Inferior parietal cortex (tissue), 1 donor: ENCODE measurements at regions not wholly inside any gene's neighbourhood (a gene's known extent, or its start where the extent isn't known, plus 50 kb on each side); places are given as distances from the start of the nearest gene placed in this dataset.

Experiments
- DNase-seq: peaks from one replicate; pipeline ENCODE4 v3.0.0-alpha.2; 2016; ENCODE audit errors: extremely low spot score

DNA sequence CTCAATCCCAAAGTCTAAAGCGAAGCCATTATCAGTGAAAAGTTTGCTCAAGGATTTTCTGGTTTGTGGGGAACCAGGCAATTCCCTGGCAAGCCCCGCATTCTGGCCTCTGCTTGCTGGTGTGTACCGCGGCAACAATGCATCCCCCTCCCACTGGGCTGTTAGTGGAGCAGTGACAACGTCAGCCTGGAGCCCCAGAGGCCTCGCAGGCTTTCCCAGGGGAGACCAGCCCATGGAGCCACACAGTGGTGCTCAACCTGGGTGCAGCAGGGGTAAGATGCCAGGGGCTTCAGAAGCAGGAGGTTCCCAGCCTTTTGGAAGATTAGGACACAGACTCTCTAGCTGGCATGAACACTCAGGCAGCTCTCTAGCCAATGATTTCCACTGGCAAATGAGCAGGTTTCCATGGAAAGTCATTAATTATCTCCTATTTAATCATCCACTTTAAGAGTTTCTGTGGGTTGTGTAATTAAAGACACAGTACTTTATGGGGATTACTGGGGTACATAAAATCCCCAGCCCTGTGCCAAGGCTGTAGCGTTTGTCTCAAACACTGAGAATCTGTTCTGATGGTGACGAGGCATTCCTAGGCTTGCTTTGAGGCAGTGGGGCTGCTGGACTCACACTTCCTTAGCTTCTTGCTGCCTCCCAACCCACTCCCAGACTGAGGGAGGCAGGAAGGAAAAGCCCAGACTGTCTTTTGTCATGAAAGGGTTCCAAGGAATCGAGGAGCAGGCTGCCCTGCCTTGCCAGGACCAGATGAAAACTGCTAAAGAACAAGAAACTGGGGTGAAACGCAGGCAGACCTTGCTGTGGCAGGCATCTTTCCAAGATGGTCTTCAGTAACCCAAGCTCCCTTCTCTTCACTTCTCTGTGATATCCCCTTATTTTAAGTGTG is 411.9 kb upstream of the SHH start:
- DNase-seq, result no peak

DNA sequence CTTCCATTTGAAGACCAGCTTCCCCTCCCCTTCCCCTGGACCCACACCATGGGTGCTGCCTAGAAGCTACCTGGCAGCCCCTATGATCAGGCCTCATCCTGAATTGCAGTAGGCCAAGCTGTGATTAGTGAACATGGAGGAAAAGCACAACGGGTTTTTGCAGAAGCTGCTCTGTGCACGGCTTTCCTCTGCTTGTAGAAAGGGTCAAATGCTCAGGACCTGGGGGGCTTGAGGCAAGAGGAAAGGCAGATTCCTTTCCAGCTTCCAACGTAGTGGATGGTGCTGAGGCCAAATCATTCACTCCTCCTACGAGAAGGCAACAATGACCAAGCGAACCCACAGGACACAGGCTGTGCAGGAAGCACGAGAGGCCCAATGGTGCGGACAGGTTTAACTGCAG is 410.3 kb upstream of the SHH start:
- DNase-seq, result no peak

DNA sequence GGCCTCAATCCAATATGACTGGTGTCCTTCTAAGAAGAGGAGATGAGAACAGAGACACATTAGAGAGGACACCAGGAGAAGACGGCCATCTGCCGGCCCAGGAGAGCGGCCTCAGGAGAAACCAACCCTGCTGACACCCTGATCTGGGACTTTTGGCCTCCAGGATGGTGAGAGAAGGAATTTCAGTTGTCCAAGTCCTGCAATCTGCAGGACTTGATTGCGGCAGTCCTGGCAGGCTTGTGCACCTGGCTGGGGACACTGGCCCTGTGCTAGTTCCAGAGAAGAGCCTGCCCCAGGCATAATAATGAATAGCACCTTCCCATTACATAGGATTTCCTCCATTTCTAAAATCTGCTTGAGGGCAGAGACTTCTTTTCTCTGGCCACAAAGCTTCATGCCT is 409.9 kb upstream of the SHH start:
- DNase-seq, result no peak

DNA sequence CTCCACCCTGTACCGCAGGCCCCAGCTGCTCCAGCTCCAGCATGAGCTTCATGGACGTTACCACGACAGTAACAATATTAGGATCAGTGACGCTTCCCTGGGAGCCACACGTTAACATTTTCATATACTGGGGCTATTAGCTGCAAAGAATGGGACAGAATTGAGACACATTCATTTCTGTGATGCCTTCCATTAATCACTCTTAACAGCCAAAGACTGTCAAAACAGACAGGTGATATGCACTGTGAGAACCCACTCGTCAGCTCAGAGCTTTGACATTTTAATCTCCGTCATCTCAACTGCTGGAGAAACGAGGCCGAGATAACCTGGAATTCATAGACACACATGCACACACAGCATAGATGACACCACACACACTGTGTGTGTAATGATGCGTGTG is 408.4 kb upstream of the SHH start:
- no peak for DNase-seq

DNA sequence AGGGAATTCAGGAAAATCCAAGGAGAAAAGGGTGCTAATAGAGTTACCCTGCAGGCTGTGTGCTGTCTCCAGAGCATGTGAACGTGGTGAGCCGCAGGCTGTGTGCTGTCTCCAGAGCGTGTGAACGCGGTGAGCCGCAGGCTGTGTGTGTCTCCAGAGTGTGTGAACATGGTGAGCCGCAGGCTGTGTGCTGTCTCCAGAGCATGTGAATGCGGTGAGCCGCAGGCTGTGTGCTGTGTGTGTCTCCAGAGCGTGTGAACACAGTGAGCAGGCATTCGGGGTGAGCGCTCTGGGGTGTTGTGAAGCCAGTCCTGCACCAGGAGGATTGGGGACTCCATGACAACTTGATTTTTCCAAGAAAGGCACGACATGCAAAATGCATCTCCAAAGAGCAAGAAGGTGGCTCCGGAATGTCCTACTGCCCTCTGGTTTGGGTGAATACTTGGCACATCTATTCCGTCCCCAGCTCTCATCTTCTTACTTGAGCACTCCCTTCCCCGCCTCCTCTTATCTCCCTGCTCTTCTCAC is 407.9 kb upstream of the SHH start:
- no peak for DNase-seq

DNA sequence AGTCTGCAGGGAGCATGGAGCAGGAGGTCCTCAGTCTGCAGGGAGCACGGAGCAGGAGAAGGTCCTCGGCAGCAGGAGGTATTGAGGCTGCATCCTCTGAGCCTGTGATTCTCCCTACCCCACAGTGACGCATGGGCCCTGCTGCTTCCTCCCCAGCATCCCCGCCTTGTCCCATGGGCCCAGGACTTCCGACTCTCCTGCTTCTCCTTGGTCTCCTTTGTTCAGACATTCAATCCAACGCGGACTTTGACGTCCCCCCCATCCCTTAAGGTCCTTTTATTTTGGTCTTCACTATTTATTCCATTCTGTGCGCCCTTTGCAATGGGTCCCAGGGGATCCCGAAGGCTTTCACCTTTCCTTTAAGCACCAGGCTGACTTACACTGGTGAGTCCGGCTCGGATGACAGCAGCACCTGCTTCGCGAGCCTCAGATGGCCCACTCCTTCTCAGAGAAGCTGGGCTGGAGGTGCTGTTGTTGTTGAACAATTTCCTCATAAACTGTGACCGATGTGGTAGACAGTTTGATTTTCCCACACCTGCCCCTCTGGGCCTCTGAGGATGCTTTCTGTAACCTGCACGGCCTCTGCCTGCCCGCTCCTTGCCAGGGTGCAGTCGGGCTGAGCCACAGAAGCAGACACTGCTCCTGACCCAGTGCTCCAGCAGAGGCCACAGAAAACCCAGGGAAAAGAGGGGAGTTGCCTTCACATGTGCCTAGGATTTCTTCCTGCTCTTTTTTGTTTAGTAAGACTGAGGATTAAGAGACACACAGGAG is 407.2 kb upstream of the SHH start:
- DNase-seq, result no peak

DNA sequence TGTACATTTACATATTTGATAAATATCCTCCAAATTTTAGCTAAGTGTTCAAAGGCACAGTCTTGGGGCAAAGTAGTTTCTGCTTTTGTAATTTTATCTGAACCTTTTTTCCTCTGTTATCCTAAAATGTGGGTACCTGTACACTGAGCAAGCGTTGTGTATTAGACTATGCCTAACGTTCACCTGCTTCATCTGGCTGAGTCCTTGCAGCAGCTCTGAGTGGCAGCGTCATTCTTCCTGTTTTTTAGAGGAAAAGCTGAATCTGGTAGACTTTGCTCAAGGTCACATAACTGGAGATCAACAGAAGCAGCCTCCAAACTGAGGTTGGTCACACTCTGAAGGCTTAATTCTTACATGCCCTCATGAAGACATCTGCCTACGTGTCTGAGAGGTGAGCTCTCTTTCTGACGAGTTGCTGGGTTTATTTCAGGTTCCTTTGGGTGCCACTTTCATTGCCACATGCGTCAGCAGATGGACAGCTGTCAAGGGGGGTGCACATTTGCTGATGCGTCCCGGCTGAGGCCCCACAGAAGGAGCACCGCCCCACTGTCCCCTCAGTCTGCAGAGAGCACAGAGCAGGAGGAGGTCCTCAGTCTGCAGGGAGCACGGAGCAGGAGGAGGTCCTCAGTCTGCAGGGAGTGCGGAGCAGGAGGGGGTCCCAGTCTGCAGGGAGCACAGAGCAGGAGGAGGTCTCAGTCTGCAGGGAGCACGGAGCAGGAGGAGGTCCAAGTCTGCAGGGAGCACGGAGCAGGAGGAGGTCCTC is 406.5 kb upstream of the SHH start:
- DNase-seq, result no peak

DNA sequence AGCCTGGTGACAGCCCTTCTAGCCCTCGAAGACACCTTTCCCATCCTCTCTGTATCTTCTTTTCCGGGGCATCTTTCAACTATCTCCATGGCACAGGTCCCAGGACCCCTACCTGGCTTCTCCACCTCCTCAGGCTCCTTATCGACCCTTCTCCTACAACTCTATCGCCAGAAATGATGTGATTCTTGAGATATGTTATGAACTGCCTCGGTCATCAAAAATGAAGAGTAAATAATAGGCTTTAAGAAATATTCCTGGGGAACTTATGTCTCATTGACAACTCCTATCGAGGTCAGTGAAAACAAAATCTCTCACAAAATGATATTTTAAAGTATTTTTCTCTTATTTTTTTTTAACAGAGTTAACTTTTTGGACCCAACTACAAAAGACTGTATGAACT is 405.5 kb upstream of the SHH start:
- no peak for DNase-seq

DNA sequence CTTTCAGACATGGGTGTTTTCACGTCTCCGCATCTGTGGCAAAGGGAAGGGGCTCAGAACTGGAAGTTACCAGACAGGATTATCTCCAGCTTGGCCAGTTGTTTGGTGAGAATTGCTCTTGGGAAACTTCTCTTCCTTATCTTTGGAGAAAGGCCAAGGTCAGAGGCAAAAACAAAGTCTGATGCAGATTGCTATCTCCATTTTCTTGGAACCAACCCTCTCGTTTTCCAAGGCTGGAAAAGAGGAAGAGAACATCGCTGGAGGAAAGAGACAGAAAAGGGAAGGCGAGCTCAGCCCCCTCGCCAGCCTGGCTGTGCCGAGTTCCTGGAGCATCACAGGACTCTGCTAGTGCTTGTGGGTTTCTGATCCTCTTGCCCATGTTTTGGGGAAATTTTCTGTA is 396.8 kb upstream of the SHH start:
- DNase-seq, result no peak

DNA sequence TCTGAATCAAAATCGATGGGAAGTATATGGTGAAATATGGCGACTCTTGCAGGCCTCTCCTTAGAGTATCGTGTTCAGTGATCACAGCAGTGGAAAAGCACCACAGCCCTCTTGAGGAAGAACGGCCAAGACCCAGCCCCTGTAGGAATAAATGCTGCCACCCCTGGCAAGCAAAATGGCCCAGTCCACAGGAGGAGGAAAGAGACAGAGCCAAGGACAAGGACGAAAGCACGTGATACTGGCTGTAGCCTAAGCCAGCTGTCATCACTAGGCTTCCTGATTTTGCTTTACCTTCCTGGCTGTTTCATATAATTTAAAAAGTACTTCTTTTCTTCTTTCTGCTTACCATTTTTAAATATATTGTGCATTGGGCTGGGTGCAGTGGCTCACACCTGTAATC is 395.0 kb upstream of the SHH start:
- no peak for DNase-seq

DNA sequence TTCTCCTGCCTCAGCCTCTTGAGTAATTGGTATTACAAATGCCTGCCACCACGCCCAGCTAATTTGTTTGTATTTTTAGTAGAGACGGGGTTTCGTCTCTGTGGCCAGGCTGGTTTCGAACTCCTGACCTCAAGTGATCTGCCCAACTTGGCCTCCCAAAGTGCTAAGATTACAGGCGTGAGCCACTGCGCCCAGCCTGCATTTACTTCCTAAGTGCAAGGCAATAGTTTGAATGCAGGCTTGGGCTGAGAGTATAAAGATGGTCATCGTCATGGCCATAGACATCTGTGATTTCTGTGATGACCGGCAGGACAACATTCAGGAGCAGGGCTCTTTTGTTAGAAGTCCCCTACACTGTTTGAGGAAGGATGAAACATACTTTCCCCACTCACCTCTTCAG is 393.9 kb upstream of the SHH start:
- DNase-seq, result no peak

DNA sequence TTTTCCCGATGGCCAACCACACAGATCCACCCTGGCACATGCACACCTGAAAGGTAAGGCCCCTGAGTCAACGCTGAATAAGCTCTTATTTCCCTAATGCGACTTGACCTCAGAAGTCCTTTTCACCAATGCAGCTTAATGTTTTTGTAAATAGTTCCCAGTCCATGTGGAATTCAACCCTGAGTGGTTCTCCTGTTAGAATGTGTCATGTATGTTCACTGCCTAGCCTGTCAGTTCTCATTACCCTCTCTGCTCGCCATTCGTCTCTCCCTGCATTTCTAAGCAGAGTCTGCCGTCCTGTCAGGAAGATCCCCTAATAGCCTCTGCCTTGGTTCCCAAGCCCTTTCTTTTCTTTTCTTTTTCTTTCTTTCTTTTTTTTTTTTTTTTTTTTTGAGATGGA is 392.6 kb upstream of the SHH start:
- DNase-seq, result no peak

DNA sequence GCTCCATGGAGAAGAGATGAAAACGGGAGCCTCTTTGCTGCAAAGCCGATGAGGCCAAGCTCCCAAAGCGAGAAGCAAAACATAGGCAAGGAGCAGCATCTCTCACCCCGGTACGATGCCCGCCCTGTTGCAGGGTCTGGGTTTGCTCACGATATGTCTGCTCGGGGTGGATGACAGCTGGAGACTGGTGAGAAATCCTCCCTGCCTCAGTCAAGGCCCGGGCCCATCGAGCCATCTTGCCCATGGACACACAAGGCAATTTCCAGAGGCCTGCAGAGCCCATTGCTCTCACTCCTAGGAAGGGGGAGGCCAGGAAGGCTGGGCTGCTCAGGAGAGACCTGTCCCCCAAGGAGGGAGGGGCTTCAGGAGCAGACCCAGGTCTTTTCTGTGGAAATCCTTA is 391.7 kb upstream of the SHH start:
- DNase-seq, result no peak

DNA sequence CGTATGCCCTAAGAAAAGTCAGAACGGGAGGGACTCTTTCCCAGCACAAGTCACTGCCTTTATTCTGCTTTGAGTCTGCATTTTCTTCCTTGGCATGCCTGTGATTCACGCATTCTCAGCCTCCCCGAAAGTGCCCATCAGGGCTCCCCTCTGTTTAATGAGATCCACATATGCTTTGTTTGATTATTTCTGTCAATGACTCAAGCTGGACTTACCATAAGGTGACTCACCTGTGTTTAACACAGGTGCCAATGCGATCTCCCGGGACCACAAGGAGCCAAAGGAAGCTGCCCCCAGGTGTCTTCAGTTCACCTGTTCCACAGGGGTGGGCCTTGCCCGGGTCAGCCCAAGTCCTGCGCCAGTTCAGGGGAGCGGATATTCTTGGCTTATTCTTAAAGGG is 386.0 kb upstream of the SHH start:
- DNase-seq, result no peak

DNA sequence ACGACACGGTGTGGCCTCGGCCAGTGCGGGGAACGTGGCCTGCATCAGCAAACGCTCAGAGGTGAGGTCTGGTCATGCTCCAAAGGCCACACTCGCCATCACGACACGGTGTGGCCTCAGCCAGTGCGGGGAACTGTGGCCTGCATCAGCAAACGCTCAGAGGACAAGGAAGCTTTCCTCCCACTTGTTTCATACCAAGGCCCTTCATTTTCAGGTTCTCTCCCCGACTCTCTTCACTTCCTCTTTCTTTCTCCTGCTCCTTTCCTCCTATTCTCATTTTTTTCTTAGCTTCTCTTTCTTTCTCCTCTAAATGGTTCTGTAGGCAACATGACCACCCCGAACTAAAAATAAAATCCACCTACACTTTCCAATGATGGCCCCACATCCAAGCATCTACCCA is 384.4 kb upstream of the SHH start:
- no peak for DNase-seq

DNA sequence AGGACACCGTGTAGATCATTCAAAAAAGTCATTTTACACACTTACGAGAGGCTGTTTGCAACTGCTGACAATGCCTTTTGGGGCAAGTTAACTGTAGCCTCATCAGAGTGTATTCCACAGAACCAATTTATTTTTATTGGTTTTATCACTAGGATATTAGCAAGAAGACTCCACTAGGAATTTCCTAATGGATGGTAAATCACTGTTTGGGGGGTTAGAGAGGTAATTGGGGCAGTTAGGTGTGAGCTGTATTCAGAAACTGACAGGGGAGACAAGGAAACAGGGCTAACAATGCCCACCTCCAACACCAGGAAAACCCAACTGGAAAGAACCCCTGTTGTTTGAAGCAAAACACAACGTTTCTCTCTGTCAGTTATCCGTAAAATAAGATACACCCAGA is 383.0 kb upstream of the SHH start:
- DNase-seq, result no peak

DNA sequence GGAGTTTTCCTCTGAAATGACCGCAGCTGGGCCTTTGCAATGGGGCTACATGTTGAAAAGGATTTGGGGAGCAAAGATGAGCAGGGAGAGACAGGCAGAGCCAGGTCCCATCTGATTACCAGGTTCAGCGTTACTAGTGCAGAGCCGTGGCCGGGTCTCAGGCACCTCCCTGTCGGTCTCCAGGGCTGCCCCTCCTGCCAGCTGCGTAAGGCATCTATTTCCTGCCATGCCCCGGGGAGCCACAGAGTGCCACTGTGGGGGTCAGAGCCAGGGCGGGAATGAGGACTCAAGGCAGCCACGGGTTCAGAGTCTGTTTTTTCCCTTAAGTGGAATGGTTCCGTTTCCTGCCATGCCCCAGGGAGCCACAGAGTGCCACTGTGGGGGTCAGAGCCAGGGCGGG is 382.6 kb upstream of the SHH start:
- DNase-seq, result no peak

DNA sequence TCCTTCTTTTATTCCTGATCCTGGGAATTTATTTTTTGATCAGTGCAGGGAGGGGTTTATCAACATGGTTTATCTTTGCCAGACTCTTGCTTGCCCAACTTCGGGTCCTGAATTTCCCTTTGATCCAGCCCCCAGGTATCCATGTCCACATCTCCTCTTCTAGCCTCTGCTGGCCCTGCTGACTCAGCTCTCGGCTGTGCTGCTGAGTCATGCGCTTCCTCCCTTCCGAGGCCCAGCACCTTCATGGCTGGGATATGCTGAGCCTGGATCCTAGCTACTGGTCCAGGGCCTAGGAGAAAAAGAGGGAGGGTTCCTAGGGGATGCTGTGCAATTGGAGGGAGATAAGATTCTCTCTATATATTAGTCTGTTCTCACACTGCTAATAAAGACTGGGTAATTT is 380.7 kb upstream of the SHH start:
- no peak for DNase-seq

DNA sequence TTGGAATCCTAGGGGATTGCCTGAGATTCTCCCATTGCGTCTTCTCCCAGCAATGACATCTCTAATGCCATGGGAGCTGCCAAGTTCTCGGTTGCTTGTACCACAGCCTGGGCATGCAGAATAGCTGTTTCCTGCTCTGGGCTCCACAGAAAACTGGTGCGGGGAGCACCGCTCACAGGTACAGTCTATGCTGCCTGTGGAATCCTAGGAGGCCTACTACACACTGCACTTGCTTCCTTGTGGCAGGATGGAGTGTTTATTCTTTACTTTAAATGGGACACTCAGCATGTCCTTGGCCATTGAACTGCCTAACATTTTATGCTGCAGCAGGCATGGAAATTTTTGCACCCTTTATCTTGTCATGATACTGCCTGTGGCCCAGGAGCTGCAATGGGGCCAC is 378.8 kb upstream of the SHH start:
- DNase-seq, result no peak

DNA sequence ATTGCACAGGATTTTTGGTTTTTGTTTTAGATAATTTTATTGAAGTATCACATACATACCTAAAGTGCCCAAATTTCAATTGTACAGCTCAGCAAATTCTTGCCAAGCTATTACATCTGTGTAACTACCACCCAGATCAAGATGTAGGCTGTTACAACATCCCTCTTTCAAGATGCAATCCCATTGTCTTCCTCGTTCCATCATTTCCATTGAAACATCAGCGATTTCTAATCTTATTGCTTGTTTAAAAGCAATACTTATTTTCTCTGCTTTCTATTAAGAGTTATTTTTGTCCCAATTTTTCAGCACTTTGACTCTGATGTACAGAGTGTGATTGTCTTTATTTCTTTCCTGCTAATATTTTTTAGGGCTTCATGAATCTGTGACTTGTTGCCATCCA is 372.8 kb upstream of the SHH start:
- DNase-seq, result no peak

DNA sequence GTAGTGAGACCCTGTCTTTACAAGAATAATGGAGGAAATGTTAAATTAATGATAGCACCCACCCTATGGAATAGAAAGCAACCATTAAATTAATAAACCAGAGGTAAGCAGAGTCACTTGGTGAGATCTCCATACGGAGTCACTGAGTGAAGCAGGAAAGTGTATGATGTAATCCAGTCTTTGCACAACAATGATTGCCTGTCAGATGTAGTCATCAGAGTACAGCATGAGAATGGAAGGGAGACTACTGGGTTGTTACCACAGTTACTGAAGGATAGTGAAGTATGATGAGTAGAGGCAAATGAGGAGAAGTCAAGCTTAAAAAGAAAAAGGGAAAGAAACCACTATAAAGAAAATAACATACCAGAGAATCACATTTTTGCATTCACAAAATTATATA is 371.9 kb upstream of the SHH start:
- DNase-seq, result no peak

DNA sequence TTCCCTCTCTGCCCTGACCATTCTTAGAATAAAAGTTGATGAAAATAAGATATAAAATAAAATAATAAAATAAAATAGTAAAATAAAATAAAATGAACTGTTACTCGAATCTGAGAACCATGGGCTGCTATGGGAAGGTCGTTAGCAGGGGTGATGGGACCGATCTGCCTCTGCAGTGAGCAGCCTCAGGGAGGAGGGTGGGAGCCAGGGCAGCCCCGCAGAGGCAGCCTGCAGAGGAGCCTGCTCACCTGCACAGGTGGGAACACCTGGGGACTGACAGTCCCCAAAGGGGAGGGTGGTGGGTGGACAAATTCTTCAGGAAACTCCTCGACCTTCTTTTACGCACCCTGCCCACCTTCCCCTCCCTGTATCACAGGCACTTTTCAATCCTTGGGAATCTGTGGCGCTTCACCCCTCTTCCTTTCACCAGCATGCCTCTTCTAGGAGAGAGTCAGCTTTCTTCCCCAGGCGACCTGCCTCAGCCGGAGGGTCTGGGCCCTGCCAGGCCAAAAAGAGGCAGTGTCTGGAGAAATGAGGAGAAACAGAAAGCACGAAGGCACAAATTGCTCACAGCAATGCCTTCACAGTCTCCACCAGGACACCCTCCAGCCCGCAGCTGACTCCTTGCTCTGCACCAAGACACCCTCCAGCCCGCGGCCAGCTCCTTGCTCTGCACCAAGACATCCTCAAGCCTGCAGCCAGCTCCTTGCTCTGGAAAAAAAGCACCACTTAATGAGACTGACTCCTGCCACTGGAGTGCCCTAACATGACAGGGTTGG is 368.4 kb upstream of the SHH start:
- DNase-seq, result no peak
